Stimulated activated CD8-positive, alpha-beta memory T cell treated with anti-CD3 and anti-CD28 coated beads, Interleukin-7, amount 100 ng/mL, for 4 hours (primary cell): ENCODE measurements at regions not wholly inside any gene's neighbourhood (a gene's known extent, or its start where the extent isn't known, plus 50 kb on each side); places are given as distances from the start of the nearest gene placed in this dataset.
"Not testable (repeated sequence)": the region's sequence is repeated elsewhere in the genome, so short reads cannot be mapped to it uniquely, and the experiment has no call there.

ENCODE experiments used
- DNase-seq, 2 donors: peaks; one replicate each; pipeline ENCODE4 v3.0.0-alpha.2; 2020; ENCODE audit warnings: low read depth in 2 of 2

GRCh38 chr5:106454050-106454449 lies 1216.7 kb downstream of the EFNA5 start:
- no peak for DNase-seq

- DNase-seq = no peak
Measured at GRCh38 chr5:106451998-106452397, 1218.7 kb downstream of the EFNA5 start.

GRCh38 chr5:106443746-106444145 lies 1227.0 kb downstream of the EFNA5 start:
- no peak for DNase-seq

- DNase-seq = no peak
Measured at GRCh38 chr5:106435185-106435584, 1235.6 kb downstream of the EFNA5 start.

- DNase-seq = not testable (repeated sequence)
Measured at GRCh38 chr5:106430733-106431132, 1240.0 kb downstream of the EFNA5 start.

GRCh38 chr5:106423109-106423897 lies 1247.4 kb downstream of the EFNA5 start:
- DNase-seq = no peak

GRCh38 chr5:106420102-106420501 lies 1250.6 kb downstream of the EFNA5 start:
- no peak for DNase-seq

- no peak for DNase-seq
Measured at GRCh38 chr5:106418196-106418595, 1252.5 kb downstream of the EFNA5 start.

GRCh38 chr5:106417566-106417965 lies 1253.2 kb downstream of the EFNA5 start:
- no peak for DNase-seq

- DNase-seq = no peak
Measured at GRCh38 chr5:106417163-106417562, 1253.6 kb downstream of the EFNA5 start.

GRCh38 chr5:106415541-106415940 lies 1255.2 kb downstream of the EFNA5 start:
- DNase-seq = no peak

GRCh38 chr5:106414342-106414741 lies 1256.4 kb downstream of the EFNA5 start:
- no peak for DNase-seq

- DNase-seq = no peak
Measured at GRCh38 chr5:106412606-106413005, 1258.1 kb downstream of the EFNA5 start.

- no peak for DNase-seq
Measured at GRCh38 chr5:106408570-106408969, 1262.2 kb downstream of the EFNA5 start.

GRCh38 chr5:106408141-106408540 lies 1262.6 kb downstream of the EFNA5 start:
- no peak for DNase-seq

- DNase-seq = no peak
Measured at GRCh38 chr5:106401561-106401960, 1269.2 kb downstream of the EFNA5 start.

- no peak for DNase-seq
Measured at GRCh38 chr5:106399391-106399790, 1271.3 kb downstream of the EFNA5 start.

- no peak for DNase-seq
Measured at GRCh38 chr5:106397700-106398099, 1273.0 kb downstream of the EFNA5 start.

- DNase-seq = no peak
Measured at GRCh38 chr5:106393276-106393675, 1277.5 kb downstream of the EFNA5 start.

GRCh38 chr5:106392766-106393165 lies 1278.0 kb downstream of the EFNA5 start:
- DNase-seq = no peak

GRCh38 chr5:106387767-106388166 lies 1283.0 kb downstream of the EFNA5 start:
- DNase-seq = not testable (repeated sequence)

GRCh38 chr5:106386287-106386686 lies 1284.5 kb downstream of the EFNA5 start:
- DNase-seq = no peak

- no peak for DNase-seq
Measured at GRCh38 chr5:106380736-106381135, 1290.0 kb downstream of the EFNA5 start.

GRCh38 chr5:106376522-106376921 lies 1294.2 kb downstream of the EFNA5 start:
- DNase-seq = no peak
